ENCODE measurements at regions not wholly inside any gene's neighbourhood (a gene's known extent, or its start where the extent isn't known, plus 50 kb on each side); places are given as distances from the start of the nearest gene placed in this dataset.

GRCh38 chr2:242041816-242042215, 172.3 kb downstream of the RTP5 start:
- TF ChIP-seq CTCF (IDR thresholded peaks at IDR 0.05; ENCODE audit: insufficient read depth, low read length, poor library complexity, severe bottlenecking) (no peak), EZH2phosphoT487 (conservative IDR thresholded peaks at IDR 0.05; ENCODE audit: low read length) (no peak)

Data from SU-DHL-6 (cell line).